ENCODE measurements at regions not wholly inside any gene's neighbourhood (a gene's known extent, or its start where the extent isn't known, plus 50 kb on each side); places are given as distances from the start of the nearest gene placed in this dataset.
"Not testable (repeated sequence)": the region's sequence is repeated elsewhere in the genome, so short reads cannot be mapped to it uniquely, and the experiment has no call there.

- DNase-seq (ENCODE audit: low read depth, low spot score): no peak
Observed at GRCh38 chr1:189992856-189993255, 484.8 kb downstream of the BRINP3 start.

GRCh38 chr1:190000365-190000872, 477.2 kb downstream of the BRINP3 start:
- in situ Hi-C loops (cut with HindIII; ENCODE audit: low pct_unique_long_range_greater_than_20kb, low sequenced_read_pairs): no loop called here
- no peak for DNase-seq (ENCODE audit: low read depth, low spot score)

More at GRCh38 chr1:189992856-189993255, 484.8 kb downstream of the BRINP3 start:
- in situ Hi-C loops (cut with HindIII; ENCODE audit: low pct_unique_long_range_greater_than_20kb, low sequenced_read_pairs): no loop called here

GRCh38 chr1:190001187-190001586, 476.5 kb downstream of the BRINP3 start:
- no peak for DNase-seq (ENCODE audit: low read depth, low spot score)
- in situ Hi-C loops (cut with HindIII; ENCODE audit: low pct_unique_long_range_greater_than_20kb, low sequenced_read_pairs): no loop called here

- in situ Hi-C loops (cut with HindIII; ENCODE audit: low pct_unique_long_range_greater_than_20kb, low sequenced_read_pairs): no loop called here
- no peak for DNase-seq (ENCODE audit: low read depth, low spot score)
Observed at GRCh38 chr1:190003376-190003775, 474.3 kb downstream of the BRINP3 start.

- no peak for DNase-seq (ENCODE audit: low read depth, low spot score)
- in situ Hi-C loops (cut with HindIII; ENCODE audit: low pct_unique_long_range_greater_than_20kb, low sequenced_read_pairs): no loop called here
Observed at GRCh38 chr1:190011585-190011984, 466.1 kb downstream of the BRINP3 start.

GRCh38 chr1:190019151-190019550, 458.5 kb downstream of the BRINP3 start:
- in situ Hi-C loops (cut with HindIII; ENCODE audit: low pct_unique_long_range_greater_than_20kb, low sequenced_read_pairs); DNase-seq (ENCODE audit: low read depth, low spot score): not testable (repeated sequence)

- in situ Hi-C loops (cut with HindIII; ENCODE audit: low pct_unique_long_range_greater_than_20kb, low sequenced_read_pairs): no loop called here
- DNase-seq (ENCODE audit: low read depth, low spot score): no peak
Observed at GRCh38 chr1:190019717-190020116, 457.9 kb downstream of the BRINP3 start.

GRCh38 chr1:190022709-190023108, 455.0 kb downstream of the BRINP3 start:
- in situ Hi-C loops (cut with HindIII; ENCODE audit: low pct_unique_long_range_greater_than_20kb, low sequenced_read_pairs): no loop called here
- no peak for DNase-seq (ENCODE audit: low read depth, low spot score)

GRCh38 chr1:190029441-190029840, 448.2 kb downstream of the BRINP3 start:
- DNase-seq (ENCODE audit: low read depth, low spot score): no peak
- in situ Hi-C loops (cut with HindIII; ENCODE audit: low pct_unique_long_range_greater_than_20kb, low sequenced_read_pairs): no loop called here

GRCh38 chr1:190043655-190044054, 434.0 kb downstream of the BRINP3 start:
- in situ Hi-C loops (cut with HindIII; ENCODE audit: low pct_unique_long_range_greater_than_20kb, low sequenced_read_pairs): no loop called here
- DNase-seq (ENCODE audit: low read depth, low spot score): no peak

GRCh38 chr1:190046231-190046630, 431.4 kb downstream of the BRINP3 start:
- no peak for DNase-seq (ENCODE audit: low read depth, low spot score)
- in situ Hi-C loops (cut with HindIII; ENCODE audit: low pct_unique_long_range_greater_than_20kb, low sequenced_read_pairs): no loop called here

Small RNA genes lying in the stretch of these regions (small RNA-seq; reads per million reads assigned to genes)
- 0 reads per million in 2 experiments for gene AL136372.1
- gene AL357559.1: 0 reads per million in 2 experiments
- gene AL391813.1: 0 reads per million in 2 experiments
- gene RNA5SP73: 0 reads per million in 2 experiments

Measured in SK-MEL-5 (cell line).